ENCODE measurements at regions not wholly inside any gene's neighbourhood (a gene's known extent, or its start where the extent isn't known, plus 50 kb on each side); places are given as distances from the start of the nearest gene placed in this dataset.

DNA sequence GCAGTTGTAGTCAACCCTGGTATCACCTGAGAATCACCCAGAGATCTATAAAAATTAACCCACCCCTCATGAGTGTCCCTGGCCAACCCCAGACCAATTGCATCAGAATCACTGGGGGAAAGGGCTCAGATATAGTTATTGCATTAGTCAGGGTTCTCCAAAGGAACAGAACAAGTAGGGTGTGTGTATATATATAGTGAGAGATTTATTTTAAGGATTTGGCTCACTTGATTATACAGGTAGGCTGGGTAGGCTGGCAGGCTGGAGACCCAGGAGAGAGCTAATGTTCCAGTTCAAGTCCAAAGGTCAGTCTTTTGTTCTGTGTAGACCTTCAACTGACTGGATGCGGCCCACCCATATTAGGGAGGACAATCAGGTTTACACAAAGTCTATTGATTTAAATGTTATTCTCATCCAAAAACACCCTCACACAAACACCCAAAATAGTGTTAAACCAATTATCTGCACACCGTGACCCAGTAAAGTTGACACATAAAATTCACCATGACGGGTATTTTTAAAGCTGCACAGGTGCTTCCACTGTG, 372.9 kb upstream of the NFE2L3 start:
- TF ChIP-seq CTCF (IDR thresholded peaks at IDR 0.05) (no peak), POLR2AphosphoS5 (IDR thresholded peaks at IDR 0.05) (no peak)

All from breast epithelium (tissue), 3 donors.